ENCODE measurements at regions not wholly inside any gene's neighbourhood (a gene's known extent, or its start where the extent isn't known, plus 50 kb on each side); places are given as distances from the start of the nearest gene placed in this dataset.

GRCh38 chr2:176963568-176964287, 248.9 kb upstream of the HNRNPA3 start:
- Histone ChIP-seq H3K36me3 (ENCODE audit: insufficient read depth, low read length, poor library complexity, severe bottlenecking) (no peaks in the 10 kb centered on the region), H3K4me1 (ENCODE audit: insufficient read depth, low read length, poor library complexity, severe bottlenecking) (no peaks in the 10 kb centered on the region), H3K27me3 (replicated peaks; ENCODE audit: insufficient read depth, low read depth, low read length, poor library complexity) (peaks cover 56% of the 10 kb centered on the region), H3K9me3 (ENCODE audit: low read depth, low read length, poor library complexity, severe bottlenecking) (no peaks in the 10 kb centered on the region), H3K27ac (ENCODE audit: low read depth, low read length, poor library complexity, severe bottlenecking) (no peak overlapping the region), H3K4me3 (ENCODE audit: low read depth, low read length, poor library complexity, severe bottlenecking) (no peak overlapping the region)
- intact Hi-C loops (cut with micrococcal nuclease; ENCODE audit: unreplicated experiment), result no loop called here
- CTCF ChIA-PET, result no interaction called here
- TF ChIP-seq CTCF (conservative IDR thresholded peaks at IDR 0.05; ENCODE audit: low read depth, low read length) (no peak), EZH2 (IDR thresholded peaks at IDR 0.05; ENCODE audit: borderline replicate concordance, low read depth, low read length, poor library complexity, severe bottlenecking) (no peak)
- POLR2A ChIA-PET (ENCODE audit: low non-redundant PET), result no interaction called here
- no TSS peak for BruUV-seq (replicated peaks)
- DNase-seq (ENCODE audit: low spot score), result no peak

- H3K36me3 ChIP-seq (ENCODE audit: insufficient read depth, low read length, poor library complexity, severe bottlenecking), result no peaks in the 10 kb centered on the region
- no TSS peak for BruUV-seq (replicated peaks)
- no peak for DNase-seq (ENCODE audit: low spot score)
- intact Hi-C loops (cut with micrococcal nuclease; ENCODE audit: unreplicated experiment), result no loop called here
- no peaks in the 10 kb centered on the region for H3K9me3 ChIP-seq (ENCODE audit: low read depth, low read length, poor library complexity, severe bottlenecking)
- no peak overlapping the region for H3K4me3 ChIP-seq (ENCODE audit: low read depth, low read length, poor library complexity, severe bottlenecking)
- H3K27me3 ChIP-seq (replicated peaks; ENCODE audit: insufficient read depth, low read depth, low read length, poor library complexity), result peaks cover 52% of the 10 kb centered on the region
- ChIA-PET CTCF (no interaction called here), POLR2A (ENCODE audit: low non-redundant PET) (no interaction called here)
- no peak overlapping the region for H3K27ac ChIP-seq (ENCODE audit: low read depth, low read length, poor library complexity, severe bottlenecking)
- TF ChIP-seq EZH2 (IDR thresholded peaks at IDR 0.05; ENCODE audit: borderline replicate concordance, low read depth, low read length, poor library complexity, severe bottlenecking) (no peak), CTCF (conservative IDR thresholded peaks at IDR 0.05; ENCODE audit: low read depth, low read length) (no peak)
- H3K4me1 ChIP-seq (ENCODE audit: insufficient read depth, low read length, poor library complexity, severe bottlenecking), result no peaks in the 10 kb centered on the region
These were observed 244.6 kb upstream of the HNRNPA3 start for GRCh38 chr2:176967911-176968450.

GRCh38 chr2:176969642-176970359, 242.8 kb upstream of the HNRNPA3 start:
- ChIA-PET POLR2A (ENCODE audit: low non-redundant PET) (no interaction called here), CTCF (no interaction called here)

More at GRCh38 chr2:176969642-176970359, 242.8 kb upstream of the HNRNPA3 start:
- Histone ChIP-seq H3K36me3 (ENCODE audit: insufficient read depth, low read length, poor library complexity, severe bottlenecking) (no peaks in the 10 kb centered on the region), H3K9me3 (ENCODE audit: low read depth, low read length, poor library complexity, severe bottlenecking) (no peaks in the 10 kb centered on the region), H3K4me3 (ENCODE audit: low read depth, low read length, poor library complexity, severe bottlenecking) (no peak overlapping the region), H3K27me3 (replicated peaks; ENCODE audit: insufficient read depth, low read depth, low read length, poor library complexity) (peaks cover 35% of the 10 kb centered on the region), H3K4me1 (ENCODE audit: insufficient read depth, low read length, poor library complexity, severe bottlenecking) (no peaks in the 10 kb centered on the region), H3K27ac (ENCODE audit: low read depth, low read length, poor library complexity, severe bottlenecking) (no peak overlapping the region)
- no peak for DNase-seq (ENCODE audit: low spot score)
- BruUV-seq (replicated peaks), result no TSS peak
- intact Hi-C loops (cut with micrococcal nuclease; ENCODE audit: unreplicated experiment), result no loop called here
- TF ChIP-seq CTCF (conservative IDR thresholded peaks at IDR 0.05; ENCODE audit: low read depth, low read length) (no peak), EZH2 (IDR thresholded peaks at IDR 0.05; ENCODE audit: borderline replicate concordance, low read depth, low read length, poor library complexity, severe bottlenecking) (no peak)
